ENCODE measurements at regions not wholly inside any gene's neighbourhood (a gene's known extent, or its start where the extent isn't known, plus 50 kb on each side); places are given as distances from the start of the nearest gene placed in this dataset.

DNA sequence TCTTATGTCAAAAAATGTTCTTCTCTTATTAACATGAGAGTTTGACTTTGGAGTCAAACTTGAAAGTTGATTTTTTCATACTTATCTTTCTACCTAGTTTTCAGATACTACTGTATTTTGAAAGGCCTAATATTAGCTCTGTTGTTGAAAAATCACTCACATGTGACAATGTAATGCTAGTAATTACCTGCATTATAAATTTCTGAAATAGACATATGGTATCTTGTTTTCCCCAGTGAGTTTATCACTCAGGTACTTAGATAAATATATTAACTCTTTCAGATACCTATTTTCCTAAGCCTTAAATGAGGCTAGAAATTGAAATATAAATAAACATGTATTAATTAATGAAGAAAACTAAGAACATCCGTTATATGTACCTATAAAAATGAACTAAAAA is 2089.3 kb downstream of the MAT2B start:
- DNase-seq, result no peak

DNA sequence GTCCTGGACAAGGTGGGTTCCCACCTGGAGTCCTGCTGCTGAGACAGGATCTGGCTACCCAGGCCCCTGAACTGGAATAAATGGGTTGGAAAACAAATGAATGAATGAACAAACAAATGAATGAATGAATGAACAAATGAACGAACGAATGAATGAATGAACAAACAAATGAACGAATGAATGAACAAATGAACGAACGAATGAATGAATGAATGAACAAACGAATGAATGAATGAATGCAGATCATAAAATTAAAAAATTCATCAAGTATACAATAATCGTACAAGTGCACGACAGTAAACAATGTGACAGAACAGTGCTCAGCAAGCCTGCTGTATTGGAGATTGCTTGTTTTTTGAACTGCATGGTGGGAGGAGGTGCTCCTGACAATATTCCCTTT is 2097.1 kb downstream of the MAT2B start:
- no peak for DNase-seq

DNA sequence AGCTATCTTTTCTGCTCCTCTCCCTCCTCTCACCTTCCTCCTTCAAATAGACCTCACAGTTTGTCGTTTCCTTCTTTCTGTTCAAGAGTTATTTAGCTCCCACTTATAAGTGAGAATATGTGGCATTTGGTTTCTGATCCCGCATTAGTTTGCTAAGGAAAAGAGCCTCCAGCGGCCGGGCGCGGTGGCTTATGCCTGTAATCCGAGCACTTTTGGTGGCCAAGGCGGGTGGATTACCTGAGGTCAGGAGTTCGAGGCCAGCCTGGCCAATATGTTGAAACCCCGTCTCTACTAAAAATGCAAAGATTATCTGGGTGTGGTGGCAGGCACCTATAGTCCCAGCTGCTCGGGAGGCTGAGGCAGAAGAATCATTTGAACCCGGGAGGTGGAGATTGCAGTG is 2101.6 kb downstream of the MAT2B start:
- DNase-seq, result no peak

DNA sequence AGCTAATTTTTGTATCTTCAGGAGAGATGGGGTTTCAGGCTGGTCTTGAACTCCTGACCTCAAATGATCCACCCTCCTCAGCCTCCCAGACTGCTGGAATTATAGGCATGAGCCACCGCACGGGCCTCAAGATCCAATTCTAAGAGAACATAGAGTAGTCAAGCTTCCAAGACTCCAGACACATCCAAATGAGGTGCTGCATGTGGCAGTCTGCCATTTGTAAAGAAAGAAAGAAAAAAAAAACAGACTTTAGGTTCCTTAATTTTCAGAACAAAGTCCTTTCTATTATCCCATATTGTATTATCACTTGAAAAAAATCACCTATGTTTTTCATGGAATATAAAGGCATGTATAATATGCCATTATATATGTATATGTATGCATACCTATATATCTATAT is 2104.5 kb downstream of the MAT2B start:
- no peak for DNase-seq

DNA sequence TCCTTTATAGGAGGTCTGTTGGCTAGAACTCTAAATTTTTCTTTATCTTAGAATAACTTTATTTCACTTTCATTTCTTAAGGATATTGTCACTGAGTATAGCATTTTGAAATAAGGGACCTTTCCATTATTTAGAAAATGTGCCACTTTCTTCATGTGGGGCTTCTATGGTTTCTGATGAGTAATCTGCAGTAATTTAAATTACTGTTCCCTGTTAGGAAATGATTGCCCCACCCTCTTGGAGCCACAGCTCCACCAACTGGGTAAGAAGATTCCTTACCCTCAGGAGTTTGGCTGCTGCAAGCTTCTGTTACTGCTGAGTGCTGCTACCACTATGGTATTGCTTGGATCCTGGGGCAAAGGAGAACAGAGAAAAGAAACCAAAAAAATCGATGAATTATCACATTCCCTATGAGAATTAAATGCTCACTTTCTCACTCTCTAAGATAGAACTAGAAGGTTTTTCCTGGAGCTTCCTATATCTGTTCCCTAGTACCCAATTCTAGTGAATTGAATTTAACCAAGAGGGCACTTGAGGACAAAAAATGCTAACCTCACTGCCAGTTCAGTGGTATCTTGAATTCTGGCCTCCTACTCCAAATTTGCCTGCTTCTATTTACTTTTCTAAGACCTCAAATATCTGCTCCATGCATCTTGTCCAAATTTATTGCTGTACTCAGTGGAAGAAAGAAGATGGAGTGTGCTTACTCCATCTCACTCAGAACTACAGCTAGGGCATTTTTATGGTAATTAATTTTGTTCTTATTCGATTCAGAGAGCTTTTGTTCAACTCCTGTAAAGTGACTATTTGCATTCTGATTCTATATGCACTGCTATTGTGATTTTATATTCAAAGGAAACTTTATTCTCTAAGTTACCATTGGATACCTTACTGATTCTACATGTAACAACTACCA is 2111.3 kb downstream of the MAT2B start:
- no peak for DNase-seq

DNA sequence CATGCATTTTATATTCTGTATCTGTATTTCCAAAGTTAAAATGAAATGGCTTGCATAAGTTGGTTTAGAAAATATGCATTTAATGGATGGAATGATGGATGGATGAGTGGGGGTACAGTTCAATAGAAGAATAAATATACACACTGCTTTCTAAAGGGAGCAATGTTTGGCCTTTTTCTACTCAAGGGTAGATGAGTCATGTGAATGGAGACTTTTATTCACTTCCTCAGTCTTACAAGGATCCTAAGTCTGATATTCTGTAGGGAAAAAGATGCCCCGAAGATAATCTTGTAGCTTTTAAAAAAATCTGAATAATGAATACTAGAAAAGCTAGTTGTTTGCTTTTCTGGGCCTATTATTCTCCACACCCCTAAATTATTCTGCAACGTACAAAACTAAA is 2112.1 kb downstream of the MAT2B start:
- DNase-seq, result no peak

DNA sequence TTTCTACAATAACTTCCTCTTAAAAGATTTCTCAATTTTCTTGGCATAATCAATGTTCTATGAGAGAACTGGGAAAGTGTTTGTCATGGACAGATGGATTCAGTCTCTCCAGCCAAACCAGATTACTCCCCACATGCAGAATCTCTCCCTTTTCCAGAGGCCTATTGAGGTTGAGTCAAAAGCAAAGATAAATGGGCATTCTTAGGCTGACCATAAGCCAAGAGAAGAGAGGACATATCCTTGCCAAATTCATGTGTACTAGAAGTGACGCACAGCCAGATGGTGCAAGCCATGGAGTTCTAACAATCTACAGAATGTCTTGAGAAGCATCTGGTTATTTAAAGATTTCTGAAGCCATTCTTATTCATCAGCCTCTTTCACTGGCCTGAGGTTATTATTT is 2115.0 kb downstream of the MAT2B start:
- DNase-seq, result no peak

DNA sequence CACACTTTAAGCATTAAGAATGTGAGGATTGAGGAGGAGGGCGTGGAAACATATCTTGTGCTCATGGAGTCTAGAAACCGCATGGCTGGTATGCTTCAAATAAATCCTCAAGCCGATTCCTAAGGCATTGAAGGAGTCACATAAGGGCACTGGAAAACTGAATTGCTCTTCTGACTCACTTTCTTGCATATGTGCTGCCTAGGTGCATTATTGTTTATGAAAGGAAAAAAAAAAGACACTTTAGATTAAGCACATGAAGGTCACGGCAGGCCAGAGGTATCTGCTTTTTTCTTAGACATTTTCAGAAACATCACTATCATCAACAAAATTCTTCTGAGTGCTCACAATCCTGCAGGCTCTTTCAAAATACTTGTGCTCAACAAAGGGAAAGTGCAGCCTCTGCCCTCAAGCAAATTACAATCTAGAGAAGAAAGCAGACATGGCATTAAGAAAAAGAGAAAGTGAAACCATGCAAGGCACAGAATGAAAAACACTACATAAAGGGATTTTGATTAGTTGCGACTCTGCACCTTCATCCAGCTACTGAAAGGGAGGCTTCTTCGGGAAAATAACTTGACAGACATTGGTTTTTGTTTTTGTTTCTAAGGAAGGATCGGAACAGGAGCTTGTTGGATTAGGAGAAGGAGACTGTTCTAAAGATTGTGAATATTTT is 2117.6 kb downstream of the MAT2B start:
- no peak for DNase-seq

DNA sequence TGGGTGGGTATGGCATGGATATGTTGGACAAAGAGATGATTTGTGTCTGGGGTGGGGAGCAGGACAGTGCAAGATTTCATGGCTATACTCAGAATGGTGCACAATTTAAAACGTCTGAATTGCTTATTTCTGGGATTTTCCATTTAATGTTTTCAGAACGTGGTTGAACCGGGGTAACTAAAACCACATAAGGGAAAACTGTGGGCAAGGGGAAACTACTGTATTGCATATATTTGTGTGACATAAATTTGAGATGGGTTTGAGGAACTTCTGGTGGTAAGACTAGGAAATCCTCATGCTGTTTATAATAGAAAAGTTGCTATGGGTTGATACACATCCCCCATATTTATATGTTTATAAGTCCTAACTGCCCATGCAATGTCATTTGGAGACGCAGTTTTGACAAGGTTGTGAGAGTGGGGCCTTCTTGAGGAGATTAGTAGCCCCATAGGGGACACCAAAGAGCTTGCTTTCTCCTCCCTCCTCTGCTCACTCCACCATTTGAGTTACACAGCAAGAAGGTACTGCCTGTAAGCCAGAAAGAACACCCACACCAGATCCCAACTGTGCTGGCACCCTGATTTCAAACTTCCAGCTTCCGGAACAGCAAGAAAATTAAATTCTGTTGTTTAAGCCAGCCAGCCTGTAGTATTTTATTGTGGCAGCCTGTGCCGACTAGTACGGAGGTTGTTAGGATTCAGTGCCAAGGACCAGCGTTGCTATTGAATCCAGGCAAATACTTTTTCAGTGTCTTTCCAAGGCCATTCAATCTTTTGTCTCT is 2118.9 kb downstream of the MAT2B start:
- no peak for DNase-seq

DNA sequence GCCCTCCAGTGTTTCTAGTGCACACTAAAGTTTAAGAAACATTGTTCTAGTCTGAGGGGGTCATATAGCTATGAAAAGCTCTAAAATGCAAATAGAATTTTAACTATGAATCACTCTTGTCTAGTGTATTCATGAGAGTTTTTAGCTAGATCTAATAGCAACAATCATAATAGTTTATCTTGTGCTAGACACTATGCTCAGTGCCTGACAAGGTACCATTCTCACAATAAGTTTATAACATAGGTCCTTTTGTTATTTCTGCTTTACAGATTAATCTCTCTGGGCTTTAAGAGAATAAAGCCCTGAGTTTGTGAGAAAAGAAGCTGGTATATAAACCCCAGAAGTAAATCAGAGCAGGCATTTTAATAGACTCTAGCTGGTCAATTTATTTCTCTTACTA is 2120.7 kb downstream of the MAT2B start:
- DNase-seq, result no peak

DNA sequence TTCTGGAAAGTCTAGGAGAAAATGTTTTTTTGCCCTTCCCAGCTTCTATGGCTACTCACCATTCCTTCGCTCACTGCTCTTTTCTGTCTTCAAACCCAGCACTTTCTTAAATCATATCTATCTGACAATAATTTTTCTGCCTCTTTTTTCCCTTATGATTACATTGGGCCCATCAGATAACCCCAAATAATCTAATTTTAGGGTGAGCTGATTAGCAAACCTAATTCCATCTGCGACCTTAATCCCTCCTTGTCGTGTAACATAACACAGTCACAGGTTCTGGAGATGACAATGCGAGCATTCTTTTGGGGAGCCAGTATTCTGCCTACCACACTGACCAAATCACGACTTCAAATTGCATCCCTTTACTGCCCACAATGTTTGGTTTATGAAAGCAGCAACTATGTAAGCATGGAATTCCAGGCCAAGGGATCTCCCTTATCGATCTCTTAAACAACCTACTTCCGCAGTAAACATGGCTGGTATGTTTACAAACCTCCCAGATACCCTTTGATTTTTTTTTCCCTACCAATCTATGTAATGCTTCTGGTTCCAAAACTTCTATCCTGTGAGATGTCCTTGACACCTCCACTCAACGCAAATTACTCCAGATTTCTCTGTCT is 2122.2 kb downstream of the MAT2B start:
- DNase-seq, result no peak

DNA sequence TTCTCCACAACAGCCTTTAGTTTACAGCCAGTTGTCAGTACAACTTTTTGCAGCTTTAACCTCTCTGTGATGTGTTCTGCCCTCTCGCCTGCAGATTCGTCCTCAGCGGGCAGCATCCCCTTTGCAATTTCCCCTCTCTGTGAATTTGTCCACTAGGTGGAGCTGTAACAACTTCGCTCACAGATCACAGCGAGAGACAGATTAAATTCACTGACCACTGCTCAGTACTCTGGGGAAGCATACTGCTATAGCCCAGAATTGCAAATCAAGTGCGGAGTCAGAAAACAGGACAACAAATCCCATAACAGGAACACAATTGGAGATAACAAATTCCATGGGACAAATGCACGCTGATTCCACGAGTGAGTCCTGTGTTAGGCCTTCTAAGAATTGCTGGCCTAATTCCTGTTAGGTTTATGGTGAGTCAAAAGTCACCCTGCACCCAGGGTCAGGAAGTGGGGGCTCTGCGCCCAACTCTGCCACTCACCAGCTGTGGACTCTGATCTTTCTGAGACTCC is 2124.9 kb downstream of the MAT2B start:
- peak in 11 of 14 donors; percentile 1 to 44 (median 32) for DNase-seq

DNA sequence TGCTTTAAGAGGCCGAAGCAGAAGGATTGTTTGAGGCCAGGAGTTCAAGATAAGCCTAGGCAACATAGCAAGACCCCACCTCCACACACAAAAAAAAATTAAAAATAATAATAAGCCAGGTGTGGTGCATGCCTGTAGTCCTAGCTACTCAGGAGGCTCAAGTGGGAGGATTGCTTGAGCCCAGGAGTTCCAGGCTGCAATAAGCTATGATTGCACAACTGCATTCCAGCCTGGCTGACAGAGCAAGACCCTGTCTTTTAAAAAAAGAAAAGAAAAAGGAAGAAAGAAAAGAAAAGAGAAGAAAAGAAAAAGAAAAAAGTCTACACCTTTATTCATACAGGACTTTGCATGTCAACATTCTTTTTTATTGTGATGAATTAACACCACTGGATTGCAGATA is 2125.8 kb downstream of the MAT2B start:
- no peak for DNase-seq

DNA sequence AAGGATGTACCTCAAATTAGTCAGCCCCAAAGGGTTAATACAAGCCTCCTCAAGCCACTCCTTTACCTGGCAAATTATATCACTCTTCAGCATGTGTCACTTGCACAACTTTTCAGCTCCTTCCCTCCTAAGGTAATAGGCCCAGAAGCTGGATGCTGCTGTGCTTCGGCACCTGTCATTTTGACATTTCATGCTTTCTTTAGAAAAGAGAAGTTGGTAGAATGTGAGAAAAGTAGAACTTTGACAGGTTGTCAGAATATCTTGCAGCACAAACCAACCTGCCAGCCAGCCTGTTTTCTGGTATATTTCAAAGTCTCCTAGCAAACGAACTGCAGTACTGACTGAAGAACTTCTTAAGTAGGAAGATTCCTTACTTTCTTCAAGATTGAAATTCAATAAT is 2136.9 kb downstream of the MAT2B start:
- no peak for DNase-seq

DNA sequence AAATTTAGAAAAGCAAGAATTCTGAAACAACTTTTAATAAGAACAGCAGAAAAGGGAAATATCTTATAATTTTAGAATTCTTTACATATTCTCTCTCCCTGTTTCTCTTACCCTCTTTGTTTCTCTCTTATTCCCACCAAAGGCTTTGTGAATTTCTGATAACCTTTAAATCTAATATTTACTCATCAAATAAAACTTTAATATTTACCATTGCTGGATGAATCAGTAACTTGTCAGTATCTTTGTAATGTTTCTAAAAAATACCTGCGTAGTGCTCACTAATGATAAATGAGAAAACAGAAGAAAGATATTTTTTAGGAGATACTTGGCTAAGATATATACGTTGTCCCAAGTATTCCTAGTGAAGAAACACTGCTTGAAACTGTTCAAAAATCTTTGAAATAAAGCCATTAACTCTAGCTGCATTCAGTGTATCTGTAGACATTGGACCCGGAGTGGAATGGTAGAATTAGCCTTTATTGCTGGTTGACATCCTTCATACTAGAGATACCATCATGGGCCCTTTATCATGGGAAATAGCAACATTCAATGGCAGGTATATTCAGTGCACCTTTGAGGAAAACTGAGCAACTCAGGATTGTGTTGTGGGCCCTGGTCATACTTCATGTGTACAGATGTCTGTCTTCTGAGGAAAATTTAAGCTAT is 2160.4 kb downstream of the MAT2B start:
- DNase-seq, result no peak

DNA sequence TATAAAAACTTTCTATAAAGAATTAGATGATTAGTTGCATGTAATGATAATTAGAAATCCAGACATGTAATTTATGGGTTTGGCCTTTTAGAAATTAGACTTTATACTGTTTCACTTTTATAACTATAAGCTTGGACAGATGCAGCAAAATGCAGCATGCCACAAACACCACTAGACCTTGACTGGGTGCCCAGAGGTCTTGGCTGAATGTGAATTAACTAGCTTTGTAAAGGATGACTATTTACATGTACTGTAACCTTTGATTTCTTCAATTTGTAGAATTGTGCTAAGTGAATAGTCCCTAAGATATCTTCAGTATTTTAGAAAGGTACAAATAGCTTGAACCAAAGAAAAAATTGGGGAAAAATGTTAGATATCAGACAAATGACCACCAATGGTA is 2168.1 kb downstream of the MAT2B start:
- DNase-seq, result no peak

DNA sequence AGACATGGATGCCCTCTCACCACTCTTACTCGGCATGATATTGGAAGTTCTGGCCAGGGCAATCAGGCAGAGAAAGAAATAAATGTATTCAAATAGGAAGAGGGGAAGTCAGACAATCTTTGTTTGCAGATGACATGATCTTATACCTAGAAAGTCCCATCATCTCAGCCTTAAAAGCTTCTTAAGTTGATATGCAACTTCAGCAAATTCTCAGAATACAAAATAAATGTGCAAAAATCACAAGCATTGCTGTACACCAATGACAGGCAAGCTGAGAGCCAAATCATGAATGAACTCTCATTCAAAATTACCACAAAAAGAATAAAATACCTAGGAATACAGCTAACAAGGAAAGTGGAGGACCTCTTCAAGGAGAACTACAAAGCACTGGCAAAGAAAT is 2190.4 kb downstream of the MAT2B start:
- no peak for DNase-seq

DNA sequence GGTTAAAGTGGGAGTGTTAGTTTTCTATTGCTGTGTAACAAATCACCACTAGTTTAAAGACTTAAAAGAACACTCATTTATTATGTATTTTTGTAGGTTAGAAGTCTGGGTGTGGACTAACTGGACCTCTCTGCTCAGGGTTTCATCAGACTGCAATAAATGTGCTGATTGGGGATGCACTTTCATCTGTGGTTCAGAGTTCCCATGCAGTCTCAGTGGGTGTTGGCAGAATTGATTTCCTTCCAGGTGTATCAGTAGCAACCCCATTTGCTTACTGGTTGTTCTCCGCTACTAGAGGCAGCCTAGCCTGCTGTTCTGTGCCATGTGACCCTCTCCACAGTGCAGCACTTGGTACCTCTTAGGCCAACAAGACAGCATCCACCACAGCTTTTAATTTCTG is 2200.5 kb downstream of the MAT2B start:
- DNase-seq, result no peak

DNA sequence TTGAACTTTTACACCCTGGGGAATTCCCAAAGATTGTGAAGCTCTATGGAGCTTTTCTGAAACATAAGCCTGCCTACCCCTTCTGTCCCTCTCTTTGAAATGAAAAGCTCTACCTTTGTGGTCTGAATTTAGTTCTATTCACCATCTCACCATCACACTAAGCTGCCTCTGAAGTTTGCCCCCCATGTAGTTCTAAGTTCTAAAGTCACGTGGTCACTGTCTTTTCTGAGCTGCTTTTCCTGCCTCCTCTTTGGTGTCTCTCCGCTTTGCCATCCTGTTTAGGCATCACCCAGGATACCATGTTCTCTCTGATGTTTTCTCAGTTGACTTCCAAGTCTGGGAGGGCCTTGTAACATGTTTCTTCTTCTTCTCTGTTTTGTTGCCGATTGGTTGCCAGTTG is 2206.6 kb downstream of the MAT2B start:
- no peak for DNase-seq

DNA sequence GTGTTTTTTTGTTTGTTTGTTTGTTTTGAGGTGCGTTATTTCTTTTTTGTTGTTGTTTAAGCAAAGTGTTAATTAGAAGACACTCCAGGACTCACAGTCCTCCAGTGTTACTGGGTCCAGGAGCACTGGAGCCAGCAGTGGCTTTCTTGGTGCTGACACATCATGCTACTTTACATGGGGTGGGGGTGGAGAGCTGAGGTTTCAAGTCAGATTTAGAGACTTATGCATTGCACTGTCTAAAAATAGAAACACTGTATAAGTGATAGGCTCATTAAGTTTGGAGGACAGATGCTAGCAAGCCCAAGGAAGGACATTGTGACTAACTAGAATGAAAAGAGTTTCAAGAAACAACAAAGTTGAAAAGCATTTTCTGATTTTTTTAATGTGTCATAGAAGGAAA is 2209.2 kb downstream of the MAT2B start:
- DNase-seq, result no peak

DNA sequence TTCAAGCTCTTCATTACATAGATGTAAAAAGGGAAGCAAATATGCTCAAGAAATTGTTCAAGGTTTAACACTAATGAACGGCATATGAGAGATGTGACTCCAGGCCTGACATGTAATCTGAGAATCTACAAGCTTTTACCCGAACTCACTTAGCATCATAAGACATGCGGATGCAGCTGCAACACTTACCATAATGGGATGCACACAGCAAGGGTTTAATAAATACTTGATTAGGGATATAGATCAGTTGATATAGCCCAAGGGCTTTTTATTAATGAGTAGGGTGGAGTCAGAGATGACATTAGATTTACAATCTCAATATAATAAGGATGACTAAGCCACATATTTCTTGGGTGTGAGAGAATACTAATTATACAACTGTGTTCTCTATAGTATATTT is 2215.5 kb downstream of the MAT2B start:
- DNase-seq, result no peak

DNA sequence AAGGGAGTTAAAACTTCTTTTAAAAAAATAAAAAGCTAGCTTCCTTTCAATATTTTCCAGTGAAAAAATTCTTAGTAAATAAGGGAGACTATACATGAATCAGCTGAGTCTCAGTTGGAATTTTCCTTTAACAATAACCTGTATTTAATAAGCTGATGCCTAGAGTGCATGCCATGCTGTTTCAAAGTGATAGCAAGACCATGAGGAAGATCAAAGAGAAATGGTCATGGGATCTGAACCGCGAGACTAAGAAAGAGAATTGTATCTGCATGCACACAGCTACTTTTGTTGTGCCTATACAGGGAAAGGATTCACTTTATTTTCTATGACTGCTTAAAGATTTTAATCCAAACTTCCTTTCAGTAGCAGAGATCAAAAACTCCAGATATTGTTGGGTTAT is 2217.0 kb downstream of the MAT2B start:
- DNase-seq, result no peak
